ENCODE measurements at regions not wholly inside any gene's neighbourhood (a gene's known extent, or its start where the extent isn't known, plus 50 kb on each side); places are given as distances from the start of the nearest gene placed in this dataset.

- ChIA-PET POLR2A (no interaction called here), CTCF (no interaction called here)
- Histone ChIP-seq H3K4me3 (ENCODE audit: low read depth, low read length) (no peak overlapping the region), H3K27ac (ENCODE audit: extremely low read depth, low read depth, low read length) (no peak overlapping the region), H3K36me3 (ENCODE audit: control insufficient read depth in 2 of 2, insufficient read depth in 1 of 2, low read length in 2 of 2) (no peaks in the 10 kb centered on the region), H3K9me3 (ENCODE audit: control insufficient read depth, insufficient read depth, low read depth, low read length) (no peaks in the 10 kb centered on the region), H3K4me1 (ENCODE audit: control insufficient read depth, insufficient read depth, low read length) (no peaks in the 10 kb centered on the region)
- TF ChIP-seq ZNF112 (tag by site-specific recombination; IDR thresholded peaks at IDR 0.05) (no peak), ATF2 (tag by site-specific recombination; IDR thresholded peaks at IDR 0.05; ENCODE audit: low read depth) (no peak)
Measured at GRCh38 chr13:47454986-47455385, 546.1 kb downstream of the SUCLA2 start.

- Histone ChIP-seq H3K9me3 (ENCODE audit: control insufficient read depth, insufficient read depth, low read depth, low read length) (no peaks in the 10 kb centered on the region), H3K36me3 (ENCODE audit: control insufficient read depth in 2 of 2, insufficient read depth in 1 of 2, low read length in 2 of 2) (no peaks in the 10 kb centered on the region), H3K4me3 (ENCODE audit: low read depth, low read length) (no peak overlapping the region), H3K4me1 (ENCODE audit: control insufficient read depth, insufficient read depth, low read length) (no peaks in the 10 kb centered on the region), H3K27ac (ENCODE audit: extremely low read depth, low read depth, low read length) (no peak overlapping the region)
- TF ChIP-seq ZNF585B (tag by site-specific recombination; IDR thresholded peaks at IDR 0.05) = no peak
- TF ChIP-seq ZNF777 (tag by site-specific recombination; IDR thresholded peaks at IDR 0.05; ENCODE audit: borderline replicate concordance) = no peak
- TF ChIP-seq ZSCAN5A (tag by site-specific recombination; IDR thresholded peaks at IDR 0.05) = no peak
- TF ChIP-seq GFI1B (tag by site-specific recombination; IDR thresholded peaks at IDR 0.05) = no peak
- no peak for TF ChIP-seq SETDB1 (IDR thresholded peaks at IDR 0.05; ENCODE audit: insufficient read length, low read length)
- no peak for TF ChIP-seq ZBTB21 (tag by site-specific recombination; IDR thresholded peaks at IDR 0.05)
- no peak for TF ChIP-seq TSHZ1 (tag by site-specific recombination; IDR thresholded peaks at IDR 0.05; ENCODE audit: borderline replicate concordance)
- TF ChIP-seq ZNF184 (tag by site-specific recombination; IDR thresholded peaks at IDR 0.05) = no peak
- TF ChIP-seq REPIN1 (tag by site-specific recombination; IDR thresholded peaks at IDR 0.05; ENCODE audit: low read depth) = no peak
- TF ChIP-seq ZNF280D (tag by site-specific recombination; IDR thresholded peaks at IDR 0.05) = no peak
- TF ChIP-seq ZNF140 (tag by site-specific recombination; IDR thresholded peaks at IDR 0.05) = no peak
- no peak for TF ChIP-seq PRDM2 (tag by site-specific recombination; IDR thresholded peaks at IDR 0.05; ENCODE audit: borderline replicate concordance)
- TF ChIP-seq ZNF174 (tag by site-specific recombination; IDR thresholded peaks at IDR 0.05) = no peak
- no peak for TF ChIP-seq ZNF514 (tag by site-specific recombination; IDR thresholded peaks at IDR 0.05)
- ChIA-PET CTCF (no interaction called here), POLR2A (no interaction called here)
Measured at GRCh38 chr13:47437406-47437805, 540.6 kb upstream of the HTR2A start.
